ENCODE measurements at regions not wholly inside any gene's neighbourhood (a gene's known extent, or its start where the extent isn't known, plus 50 kb on each side); places are given as distances from the start of the nearest gene placed in this dataset.
A peak's percentile ranks its signal among the peaks of the same experiment; 100 is the strongest.

DNA sequence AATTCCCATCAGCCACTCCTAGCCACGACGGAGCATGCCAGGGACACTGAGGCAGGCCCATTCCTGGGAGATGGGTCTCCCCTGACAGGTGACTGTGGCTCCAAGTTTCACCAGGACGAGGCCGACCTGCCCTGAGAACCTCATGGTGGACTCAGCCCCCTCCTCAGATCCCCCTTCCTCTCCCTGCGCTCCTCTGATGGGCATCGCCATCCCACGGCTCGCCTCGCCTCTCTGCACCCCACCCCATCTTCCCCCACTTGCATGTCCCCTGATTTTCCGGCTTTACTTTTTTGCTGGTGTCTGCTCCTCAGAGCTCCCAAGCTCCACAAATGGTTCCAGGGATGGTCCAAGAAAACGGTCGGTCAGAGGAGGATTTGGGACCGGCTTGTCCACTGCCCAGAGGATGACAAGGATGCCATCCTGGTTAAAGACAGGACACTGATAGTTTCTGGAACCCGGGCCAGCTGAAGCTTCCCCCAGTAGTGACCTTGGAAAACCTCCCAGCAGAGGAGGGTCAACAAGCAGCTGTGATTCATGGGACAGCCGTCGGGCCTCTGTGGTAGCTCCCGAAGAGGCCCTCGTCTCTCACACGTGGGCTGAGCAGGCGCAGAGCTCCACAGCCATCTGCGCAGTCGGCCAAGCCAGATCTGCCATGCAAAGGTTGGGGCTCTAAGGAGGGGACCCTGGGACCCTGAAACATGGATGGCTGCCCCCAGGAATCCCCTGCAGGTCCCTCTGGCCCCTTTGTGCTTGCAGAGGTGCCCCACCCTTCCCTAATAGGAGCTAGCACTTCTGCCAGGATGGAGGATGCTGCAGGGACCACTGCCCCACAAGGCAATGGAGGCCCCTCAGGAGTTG, 87.8 kb upstream of the SLC66A3 start:
- TF ChIP-seq CEBPB (IDR thresholded peaks at IDR 0.05; ENCODE audit: low read depth, low read length) (no peak), CHD1 (IDR thresholded peaks at IDR 0.05; ENCODE audit: low read depth, low read length) (no peak), SMC3 (IDR thresholded peaks at IDR 0.05; ENCODE audit: low read depth, low read length) (no peak)
- CTCF ChIA-PET = no interaction called here
- dilution Hi-C loops (cut with HindIII; ENCODE audit: low sequenced_read_pairs, unreplicated experiment) = no loop called here

More for the DNA sequence above, 87.8 kb upstream of the SLC66A3 start:
- Histone ChIP-seq H3K9me3 (ENCODE audit: control insufficient read depth, insufficient read depth, low read length) (no peaks in the 10 kb centered on the region), H2AK5ac (ENCODE audit: low read depth, low read length) (no peak overlapping the region), H2BK20ac (ENCODE audit: low read depth, low read length) (no peak overlapping the region), H3K36me3 (ENCODE audit: control insufficient read depth, insufficient read depth, low read length) (no peaks in the 10 kb centered on the region), H4K8ac (ENCODE audit: low read depth in 2 of 2, low read length in 2 of 2) (no peak overlapping the region), H2AFZ (replicated peaks; ENCODE audit: low read length, poor library complexity) (peak overlapping the region; percentile 8), H3K14ac (replicated peaks; ENCODE audit: low read depth, low read length) (no peak overlapping the region), H3K27ac (ENCODE audit: insufficient read depth, low read length) (no peak overlapping the region), H2BK5ac (ENCODE audit: low read depth, low read length, poor library complexity, severe bottlenecking) (no peak overlapping the region), H3K9me1 (ENCODE audit: insufficient read depth, low read length) (peaks cover 12% of the 10 kb centered on the region; the same call in 1 of the 2 replicates), H3K56ac (ENCODE audit: extremely low read depth, insufficient read depth, low read length) (no peak overlapping the region), H3K23ac (ENCODE audit: low read depth, low read length) (no peak overlapping the region), H3K4me1 (ENCODE audit: control insufficient read depth, insufficient read depth, low read length) (peaks cover 4% of the 10 kb centered on the region; the same call in 1 of the 2 replicates), H4K5ac (ENCODE audit: low read depth, low read length) (no peak overlapping the region), H3K9ac (ENCODE audit: low read depth, low read length) (no peak overlapping the region), H3K4me2 (ENCODE audit: low read depth, low read length) (no peak overlapping the region), H4K20me1 (ENCODE audit: insufficient read depth, low read length) (no peaks in the 10 kb centered on the region), H2BK15ac (ENCODE audit: low read depth, low read length) (no peak overlapping the region), H3K27me3 (ENCODE audit: control insufficient read depth, insufficient read depth, low read length) (no peaks in the 10 kb centered on the region), H3K79me1 (ENCODE audit: low read depth in 1 of 2, low read length in 2 of 2) (no peaks in the 10 kb centered on the region), H3K4me3 (ENCODE audit: insufficient read depth, low read depth, low read length) (no peak overlapping the region), H2BK120ac (ENCODE audit: low read depth, low read length) (no peak overlapping the region), H3K4ac (ENCODE audit: low read depth, low read length) (no peak overlapping the region), H2AK9ac (replicated peaks; ENCODE audit: low read depth, low read length, poor library complexity) (no peak overlapping the region), H4K91ac (ENCODE audit: insufficient read depth, low read depth, low read length) (no peak overlapping the region), H3K18ac (ENCODE audit: low read depth, low read length) (no peak overlapping the region)
- WGBS, 2 experiments (ENCODE audit: extremely low coverage in 2 of 2, insufficient read length in 1 of 2) = 90% methylated on average over 11 of the region's 22 CpGs; no CpG with 5 or more reads in 1 of the 2 experiments
- POLR2A ChIA-PET (ENCODE audit: unreplicated experiment) = interaction anchor here (0.5 kb wide), 1 partner anchor 11 kb away, joined by 3 read pairs; no protein-coding TSS in a partner anchor
- DNase-seq (no peak), ATAC-seq (ENCODE audit: low read depth) (no peak)
- no TSS peak for BruUV-seq (replicated peaks)
- intact Hi-C loops (cut with micrococcal nuclease) = no loop called here
- in situ Hi-C loops (cut with MboI; ENCODE audit: low sequenced_read_pairs) = no loop called here
